Kidney (tissue), 13 donors: ENCODE measurements at regions not wholly inside any gene's neighbourhood (a gene's known extent, or its start where the extent isn't known, plus 50 kb on each side); places are given as distances from the start of the nearest gene placed in this dataset.
A peak's percentile ranks its signal among the peaks of the same experiment; 100 is the strongest.

Experiments
- DNase-seq, 5 donors: peaks; one replicate each; pipeline ENCODE4 v3.0.0-alpha.2; 2013 to 2020
- FAIRE-seq: peaks from 2 replicates; lab custom pipeline; 2012; peaks lifted over from hg19 to GRCh38; lab: Jason Lieb, UNC
- H3K27ac ChIP-seq, 2 donors: one replicate each; pipeline ENCODE4 v1.7.0; 2013; ENCODE audit warnings: low read depth in 2 of 2, low read length in 2 of 2, inconsistent platforms in 1 of 2
- H3K27me3 ChIP-seq: one replicate; pipeline ENCODE4 v1.7.1; 2013; ENCODE audit warnings: low read length, inconsistent platforms; ENCODE audit not compliant: control insufficient read depth, insufficient read depth
- H3K36me3 ChIP-seq, 3 donors: one replicate each; pipeline versions ENCODE4 v1.7.0 to v1.7.1; 2013; ENCODE audit warnings: low read length in 3 of 3, control low read depth in 1 of 3, inconsistent platforms in 1 of 3; ENCODE audit not compliant: insufficient read depth in 3 of 3, control insufficient read depth in 2 of 3
- H3K4me1 ChIP-seq, 3 donors: one replicate each; pipeline versions ENCODE4 v1.7.0 to v1.7.1; 2013; ENCODE audit warnings: low read length in 3 of 3, inconsistent platforms in 1 of 3, low read depth in 1 of 3; ENCODE audit not compliant: control insufficient read depth in 2 of 3, insufficient read depth in 2 of 3
- H3K4me3 ChIP-seq, 3 donors: one replicate each; pipeline versions ENCODE4 v1.7.0 to v1.8.1; 2013; ENCODE audit warnings: low read length in 3 of 3, control low read depth in 1 of 3, inconsistent platforms in 1 of 3
- H3K9ac ChIP-seq, 3 donors: one replicate each; pipeline versions ENCODE4 v1.7.0 to v1.7.1; 2013; ENCODE audit warnings: low read length in 3 of 3, control low read depth in 1 of 3, inconsistent platforms in 1 of 3
- H3K9me3 ChIP-seq, 3 donors: one replicate each; pipeline versions ENCODE4 v1.7.0 to v1.7.1; 2013; ENCODE audit warnings: low read length in 3 of 3, control low read depth in 1 of 3, inconsistent platforms in 1 of 3; ENCODE audit not compliant: control insufficient read depth in 2 of 3, insufficient read depth in 1 of 3
- intact Hi-C: fragments of 100-400 bp; cut with DNase I; formaldehyde crosslinking; loops from one replicate; pipeline ENCODE4 v1.11.1; 2022
- TF ChIP-seq, protein P1 (sequence below): IDR thresholded peaks from 3 replicates; pipeline ENCODE4 v1.5.1; 2012; ENCODE audit warnings: mild to moderate bottlenecking, moderate library complexity, borderline replicate concordance; ENCODE audit not compliant: insufficient read depth; ENCODE audit errors: extremely low read depth
- donor health status: control.
- donor health status: control.
- donor health status: control.
- donor health status: control.
- donor health status: control.
- donor health status: DM: yes; HTN: yes; CAD: no.
- donor health status: Normal renal cell carcinoma (clear cell type).

- DNase-seq (peak in 1 of 5 donors; percentile 67), FAIRE-seq (no peak)
- H3K4me3 ChIP-seq = no peak overlapping the region
- no peaks in the 10 kb centered on the region for H3K4me1 ChIP-seq
- H3K9me3 ChIP-seq = no peaks in the 10 kb centered on the region
- H3K36me3 ChIP-seq = peaks cover 0 to 3% (median 0%) of the 10 kb centered on the region in 3 donors
- intact Hi-C loops = no loop called here
- TF ChIP-seq, protein P1, sequence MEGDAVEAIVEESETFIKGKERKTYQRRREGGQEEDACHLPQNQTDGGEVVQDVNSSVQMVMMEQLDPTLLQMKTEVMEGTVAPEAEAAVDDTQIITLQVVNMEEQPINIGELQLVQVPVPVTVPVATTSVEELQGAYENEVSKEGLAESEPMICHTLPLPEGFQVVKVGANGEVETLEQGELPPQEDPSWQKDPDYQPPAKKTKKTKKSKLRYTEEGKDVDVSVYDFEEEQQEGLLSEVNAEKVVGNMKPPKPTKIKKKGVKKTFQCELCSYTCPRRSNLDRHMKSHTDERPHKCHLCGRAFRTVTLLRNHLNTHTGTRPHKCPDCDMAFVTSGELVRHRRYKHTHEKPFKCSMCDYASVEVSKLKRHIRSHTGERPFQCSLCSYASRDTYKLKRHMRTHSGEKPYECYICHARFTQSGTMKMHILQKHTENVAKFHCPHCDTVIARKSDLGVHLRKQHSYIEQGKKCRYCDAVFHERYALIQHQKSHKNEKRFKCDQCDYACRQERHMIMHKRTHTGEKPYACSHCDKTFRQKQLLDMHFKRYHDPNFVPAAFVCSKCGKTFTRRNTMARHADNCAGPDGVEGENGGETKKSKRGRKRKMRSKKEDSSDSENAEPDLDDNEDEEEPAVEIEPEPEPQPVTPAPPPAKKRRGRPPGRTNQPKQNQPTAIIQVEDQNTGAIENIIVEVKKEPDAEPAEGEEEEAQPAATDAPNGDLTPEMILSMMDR = no peak
- H3K9ac ChIP-seq = no peak overlapping the region
- H3K27ac ChIP-seq = peak overlapping the region in 1 of 2 donors; percentile 28
- no peaks in the 10 kb centered on the region for H3K27me3 ChIP-seq
Measured at GRCh38 chr3:64977308-64978100, 289.7 kb upstream of the ADAMTS9 start.

GRCh38 chr3:64976456-64976855 is 288.7 kb upstream of the ADAMTS9 start:
- no peak for DNase-seq
- Histone ChIP-seq H3K27ac (no peak overlapping the region), H3K4me3 (no peak overlapping the region), H3K4me1 (no peaks in the 10 kb centered on the region), H3K27me3 (no peaks in the 10 kb centered on the region), H3K9me3 (no peaks in the 10 kb centered on the region), H3K9ac (no peak overlapping the region), H3K36me3 (peaks cover 0 to 3% (median 0%) of the 10 kb centered on the region in 3 donors)
- TF ChIP-seq, protein P1 = no peak
- FAIRE-seq = no peak
- intact Hi-C loops = no loop called here

DNA sequence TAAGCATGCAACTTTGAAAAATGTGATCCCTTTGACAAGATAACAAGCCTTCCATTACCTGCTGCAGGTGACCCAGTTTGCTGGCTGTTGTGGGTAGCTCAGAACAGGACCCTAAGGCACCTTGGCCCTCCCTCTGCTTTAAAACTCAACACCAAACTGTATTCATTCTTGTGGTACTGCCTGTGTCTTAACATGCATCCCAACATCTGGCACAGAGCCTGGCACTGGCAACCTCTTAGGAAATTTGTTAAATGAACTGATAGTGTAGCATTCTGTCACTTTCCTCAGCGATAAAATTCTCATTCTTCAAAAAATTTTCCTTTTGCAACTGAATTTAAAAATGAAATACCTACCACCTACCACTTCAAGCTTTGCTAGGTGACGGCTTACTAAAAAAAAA is 287.3 kb upstream of the ADAMTS9 start:
- H3K4me1 ChIP-seq = peaks cover 0 to 2% (median 0%) of the 10 kb centered on the region in 3 donors
- H3K27ac ChIP-seq = no peak overlapping the region
- no peaks in the 10 kb centered on the region for H3K27me3 ChIP-seq
- no peak overlapping the region for H3K9ac ChIP-seq
- FAIRE-seq (no peak), DNase-seq (no peak)
- TF ChIP-seq, protein P1 = no peak
- H3K36me3 ChIP-seq = peaks cover 0 to 3% (median 0%) of the 10 kb centered on the region in 3 donors
- no peaks in the 10 kb centered on the region for H3K9me3 ChIP-seq
- intact Hi-C loops = no loop called here
- no peak overlapping the region for H3K4me3 ChIP-seq
